SK-N-SH (cell line): ENCODE measurements at regions not wholly inside any gene's neighbourhood (a gene's known extent, or its start where the extent isn't known, plus 50 kb on each side); places are given as distances from the start of the nearest gene placed in this dataset.

Experiments used
- CTCF ChIA-PET: fragments of 300-600, 350-600 bp; formaldehyde crosslinking; extraction: SDS; loops from one replicate; lab custom pipeline; 2021; lab: Yijun Ruan, JAX
- POLR2A ChIA-PET: fragments of 350-600 bp; sonication (Branson Sonifier 250); formaldehyde crosslinking; extraction: SDS; loops from one replicate; lab custom pipeline; 2020; ENCODE audit warnings: antibody characterized with exemption, inconsistent platforms; lab: Yijun Ruan, JAX
- DNase-seq: peaks from one replicate; pipeline ENCODE4 v3.0.0; 2012
- H2AFZ ChIP-seq: fragments of 200-600 bp; sonication (generic); 2 replicates; pipeline ENCODE4 v1.8.1; 2016; ENCODE audit warnings: antibody characterized with exemption, mild to moderate bottlenecking, low read depth
- H3F3A ChIP-seq: fragments of 200-600 bp; sonication (generic); replicated peaks from 2 replicates; pipeline ENCODE3; 2016; ENCODE audit warnings: antibody characterized with exemption, mild to moderate bottlenecking; ENCODE audit not compliant: insufficient read depth
- H3K27ac ChIP-seq, 2 experiments: fragments of 200-500 bp in 1 of 2; fragments of 200-600 bp in 1 of 2; sonication (Bioruptor generic) in 1 of 2; sonication (generic), shearing (Covaris generic) in 1 of 2; 2 replicates each; pipeline versions ENCODE4 v1.5.1 to v1.6.1; 2014 to 2016; ENCODE audit warnings: low read depth in 2 of 2, inconsistent platforms in 1 of 2, low read length in 1 of 2, mild to moderate bottlenecking in 1 of 2, mixed read lengths in 1 of 2
- H3K27me3 ChIP-seq: fragments of 200-600 bp; sonication (generic), shearing (Covaris generic); 2 replicates; pipeline ENCODE4 v1.6.1; 2016; ENCODE audit warnings: mixed run types; ENCODE audit not compliant: insufficient read depth
- H3K36me3 ChIP-seq, 2 experiments: fragments of 200-500 bp in 1 of 2; fragments of 200-600 bp in 1 of 2; sonication (Bioruptor generic) in 1 of 2; sonication (generic) in 1 of 2; replicated peaks in 1 of 2; 2 replicates each; pipeline versions ENCODE3 to v1.5.1; 2014 to 2016; ENCODE audit warnings: low read length in 1 of 2, mild to moderate bottlenecking in 1 of 2; ENCODE audit not compliant: insufficient read depth in 2 of 2, control insufficient read depth in 1 of 2
- H3K4me1 ChIP-seq, 2 experiments: fragments of 200-500 bp in 1 of 2; fragments of 200-600 bp in 1 of 2; sonication (Bioruptor generic) in 1 of 2; sonication (generic), shearing (Covaris generic) in 1 of 2; 2 replicates each; pipeline versions ENCODE4 v1.5.1 to v1.6.1; 2014 to 2016; ENCODE audit warnings: low read depth in 1 of 2, low read length in 1 of 2, mixed run types in 1 of 2; ENCODE audit not compliant: insufficient read depth in 2 of 2, control insufficient read depth in 1 of 2
- H3K4me2 ChIP-seq: fragments of 200-600 bp; sonication (generic), shearing (Covaris generic); 2 replicates; pipeline ENCODE4 v1.6.1; 2017; ENCODE audit warnings: mixed run types
- H3K4me3 ChIP-seq, 2 experiments: fragments of 200-500 bp in 1 of 2; fragments of 200-600 bp in 1 of 2; sonication (Bioruptor generic) in 1 of 2; sonication (generic), shearing (Covaris generic) in 1 of 2; 2 replicates each; pipeline versions ENCODE4 v1.5.1 to v1.8.1; 2014 to 2016; ENCODE audit warnings: low read depth in 2 of 2, inconsistent platforms in 1 of 2, low read length in 1 of 2, mild to moderate bottlenecking in 1 of 2, mixed read lengths in 1 of 2, moderate library complexity in 1 of 2
- H3K79me2 ChIP-seq: fragments of 200-600 bp; sonication (generic); 2 replicates; pipeline ENCODE4 v1.8.1; 2017; ENCODE audit warnings: mild to moderate bottlenecking; ENCODE audit not compliant: insufficient read depth
- H3K9ac ChIP-seq: fragments of 200-600 bp; sonication (generic); 2 replicates; pipeline ENCODE4 v1.6.1; 2017; ENCODE audit warnings: mixed run types
- H3K9me2 ChIP-seq: fragments of 200-600 bp; sonication (generic); 2 replicates; pipeline ENCODE4 v1.6.1; 2017; ENCODE audit warnings: mixed run types
- H3K9me3 ChIP-seq: fragments of 200-600 bp; sonication (generic); 2 replicates; pipeline ENCODE4 v1.6.1; 2017; ENCODE audit warnings: mixed run types, mild to moderate bottlenecking, moderate library complexity
- H4K20me1 ChIP-seq: fragments of 200-600 bp; sonication (generic); 2 replicates; pipeline ENCODE4 v1.6.1; 2017; ENCODE audit warnings: mild to moderate bottlenecking, mixed run types; ENCODE audit not compliant: insufficient read depth
- ELF1 ChIP-seq: IDR thresholded peaks from 2 replicates; pipeline ENCODE4 v1.4.0; 2012
- FOSL2 ChIP-seq: IDR thresholded peaks from 2 replicates; pipeline ENCODE4 v1.4.0; 2012; ENCODE audit warnings: low read depth, mild to moderate bottlenecking, moderate library complexity, borderline replicate concordance
- FOXM1 ChIP-seq: IDR thresholded peaks from 2 replicates; pipeline ENCODE4 v1.4.0; 2012; ENCODE audit warnings: low read depth, mild to moderate bottlenecking
- GABPA ChIP-seq: IDR thresholded peaks from 2 replicates; pipeline ENCODE4 v1.4.0; 2012; ENCODE audit warnings: low read depth, mild to moderate bottlenecking
- GATA2 ChIP-seq: sonication (generic); formaldehyde crosslinking; IDR thresholded peaks from 2 replicates; pipeline ENCODE4 v1.5.0; 2020; ENCODE audit warnings: mild to moderate bottlenecking, missing genetic modification reagents
- JUND ChIP-seq: IDR thresholded peaks from 2 replicates; pipeline ENCODE4 v1.4.0; 2012
- MAX ChIP-seq: IDR thresholded peaks from 2 replicates; pipeline ENCODE4 v1.4.0; 2012; ENCODE audit warnings: low read depth
- MEF2A ChIP-seq: IDR thresholded peaks from 2 replicates; pipeline ENCODE4 v1.4.0; 2012; ENCODE audit warnings: low read depth, borderline replicate concordance
- NRF1 ChIP-seq: IDR thresholded peaks from 2 replicates; pipeline ENCODE4 v1.6.1; 2012; ENCODE audit warnings: low read depth, mild to moderate bottlenecking, low read length
- POLR2AphosphoS5 ChIP-seq: IDR thresholded peaks from 2 replicates; pipeline ENCODE4 v1.6.1; 2012; ENCODE audit warnings: low read depth, low read length
- RAD21 ChIP-seq: IDR thresholded peaks from 2 replicates; pipeline ENCODE4 v1.6.1; 2012; ENCODE audit warnings: mild to moderate bottlenecking, low read length
- RCOR1 ChIP-seq: fragments of 150-350 bp; IDR thresholded peaks from 2 replicates; pipeline ENCODE4 v1.6.1; 2017; ENCODE audit warnings: antibody characterized with exemption, low read length
- REST ChIP-seq: IDR thresholded peaks from 2 replicates; pipeline ENCODE4 v1.6.1; 2012; ENCODE audit warnings: mild to moderate bottlenecking, low read depth, low read length, moderate library complexity
- RXRA ChIP-seq: IDR thresholded peaks from 2 replicates; pipeline ENCODE4 v1.4.0; 2012; ENCODE audit warnings: low read depth, mild to moderate bottlenecking, borderline replicate concordance
- SMC3 ChIP-seq: IDR thresholded peaks from 2 replicates; pipeline ENCODE4 v1.6.1; 2012; ENCODE audit warnings: low read depth, low read length, improper control_type of control experiment
- TEAD4 ChIP-seq: IDR thresholded peaks from 2 replicates; pipeline ENCODE4 v1.4.0; 2012; ENCODE audit warnings: mild to moderate bottlenecking, borderline replicate concordance; ENCODE audit not compliant: insufficient read depth
- YY1 ChIP-seq: IDR thresholded peaks from 2 replicates; pipeline ENCODE4 v1.4.0; 2012; ENCODE audit warnings: low read depth, mild to moderate bottlenecking
- ZBTB33 ChIP-seq: IDR thresholded peaks from 2 replicates; pipeline ENCODE4 v1.4.0; 2012; ENCODE audit warnings: low read depth, borderline replicate concordance
- WGBS: methylation state at CpG from one replicate; pipeline ENCODE4 v1.1.6; 2017; ENCODE audit warnings: low lambda C conversion rate; 5-methylcytosine and 5-hydroxymethylcytosine counted together
- TF ChIP-seq, protein P1 (sequence below): fragments of 150-350 bp; IDR thresholded peaks from 2 replicates; pipeline ENCODE4 v1.6.1; 2016; ENCODE audit warnings: mild to moderate bottlenecking, low read depth, low read length
- TF ChIP-seq, protein P2 (sequence below): fragments of 200-600 bp; sonication (generic); IDR thresholded peaks from 2 replicates; pipeline ENCODE4 v1.6.1; 2017; ENCODE audit warnings: antibody characterized with exemption, mild to moderate bottlenecking, moderate library complexity

DNA sequence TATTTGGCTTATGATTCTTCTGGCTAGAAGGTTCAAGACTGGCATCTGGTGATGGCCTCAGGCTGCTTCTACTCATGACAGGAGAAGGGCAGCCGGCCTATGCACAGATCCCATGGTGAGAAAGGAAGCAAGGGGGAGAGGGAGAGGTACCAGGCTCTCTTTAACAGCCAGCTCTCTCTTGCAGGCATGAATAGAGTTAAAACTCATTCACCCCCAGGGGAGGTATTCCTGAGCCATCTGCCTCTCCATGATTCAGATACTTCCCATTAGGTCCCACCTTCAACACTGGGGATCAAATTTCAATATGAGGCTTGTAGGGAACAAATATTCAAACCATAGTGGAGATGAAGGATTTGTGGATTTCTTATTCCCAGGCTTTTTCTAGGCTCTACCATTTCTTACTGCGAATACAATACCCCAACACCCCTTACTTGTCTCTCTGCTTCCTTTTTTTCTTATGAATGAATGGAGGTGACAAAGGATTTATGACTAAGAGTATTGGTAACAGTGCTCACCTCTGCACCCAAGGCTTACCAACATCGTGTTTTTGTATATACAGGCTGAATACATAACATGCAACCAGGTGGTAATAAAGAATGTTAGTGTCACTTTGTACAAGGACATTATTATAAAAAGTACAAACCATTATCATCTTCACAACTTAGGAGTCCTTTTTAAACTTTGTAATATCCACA lies 454.6 kb upstream of the TRIB2 start:
- Histone ChIP-seq H3K4me2 (no peak overlapping the region), H4K20me1 (no peaks in the 10 kb centered on the region), H3K4me1 (peaks cover 3 to 9% of the 10 kb centered on the region in 2 experiments; a peak in 2 of 4 replicates), H3K4me3 (no peak overlapping the region), H3K9me3 (no peaks in the 10 kb centered on the region), H3K9ac (no peak overlapping the region), H2AFZ (no peak overlapping the region), H3F3A (no peaks in the 10 kb centered on the region), H3K36me3 (no peaks in the 10 kb centered on the region), H3K79me2 (no peaks in the 10 kb centered on the region), H3K27me3 (no peaks in the 10 kb centered on the region), H3K9me2 (no peaks in the 10 kb centered on the region), H3K27ac (no peak overlapping the region)
- ChIA-PET POLR2A (no interaction called here), CTCF (no interaction called here)
- TF ChIP-seq JUND (no peak), FOSL2 (no peak), ZBTB33 (no peak), SMC3 (no peak), YY1 (no peak), REST (no peak), TEAD4 (no peak), MEF2A (no peak), GATA2 (no peak), GABPA (no peak), RCOR1 (no peak), ELF1 (no peak), MAX (no peak), RXRA (no peak), FOXM1 (no peak), POLR2AphosphoS5 (no peak), RAD21 (no peak), NRF1 (no peak)
- TF ChIP-seq, protein P1, sequence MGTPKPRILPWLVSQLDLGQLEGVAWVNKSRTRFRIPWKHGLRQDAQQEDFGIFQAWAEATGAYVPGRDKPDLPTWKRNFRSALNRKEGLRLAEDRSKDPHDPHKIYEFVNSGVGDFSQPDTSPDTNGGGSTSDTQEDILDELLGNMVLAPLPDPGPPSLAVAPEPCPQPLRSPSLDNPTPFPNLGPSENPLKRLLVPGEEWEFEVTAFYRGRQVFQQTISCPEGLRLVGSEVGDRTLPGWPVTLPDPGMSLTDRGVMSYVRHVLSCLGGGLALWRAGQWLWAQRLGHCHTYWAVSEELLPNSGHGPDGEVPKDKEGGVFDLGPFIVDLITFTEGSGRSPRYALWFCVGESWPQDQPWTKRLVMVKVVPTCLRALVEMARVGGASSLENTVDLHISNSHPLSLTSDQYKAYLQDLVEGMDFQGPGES: no peak
- TF ChIP-seq, protein P2, sequence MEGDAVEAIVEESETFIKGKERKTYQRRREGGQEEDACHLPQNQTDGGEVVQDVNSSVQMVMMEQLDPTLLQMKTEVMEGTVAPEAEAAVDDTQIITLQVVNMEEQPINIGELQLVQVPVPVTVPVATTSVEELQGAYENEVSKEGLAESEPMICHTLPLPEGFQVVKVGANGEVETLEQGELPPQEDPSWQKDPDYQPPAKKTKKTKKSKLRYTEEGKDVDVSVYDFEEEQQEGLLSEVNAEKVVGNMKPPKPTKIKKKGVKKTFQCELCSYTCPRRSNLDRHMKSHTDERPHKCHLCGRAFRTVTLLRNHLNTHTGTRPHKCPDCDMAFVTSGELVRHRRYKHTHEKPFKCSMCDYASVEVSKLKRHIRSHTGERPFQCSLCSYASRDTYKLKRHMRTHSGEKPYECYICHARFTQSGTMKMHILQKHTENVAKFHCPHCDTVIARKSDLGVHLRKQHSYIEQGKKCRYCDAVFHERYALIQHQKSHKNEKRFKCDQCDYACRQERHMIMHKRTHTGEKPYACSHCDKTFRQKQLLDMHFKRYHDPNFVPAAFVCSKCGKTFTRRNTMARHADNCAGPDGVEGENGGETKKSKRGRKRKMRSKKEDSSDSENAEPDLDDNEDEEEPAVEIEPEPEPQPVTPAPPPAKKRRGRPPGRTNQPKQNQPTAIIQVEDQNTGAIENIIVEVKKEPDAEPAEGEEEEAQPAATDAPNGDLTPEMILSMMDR: no peak
- DNase-seq: no peak
- WGBS: 92% methylated on average over 3 of the region's 3 CpGs
